GM23338 (cell line): ENCODE measurements at regions not wholly inside any gene's neighbourhood (a gene's known extent, or its start where the extent isn't known, plus 50 kb on each side); places are given as distances from the start of the nearest gene placed in this dataset.

ENCODE experiments used
- CREB1 ChIP-seq: fragments of 250-450 bp; sonication (Bioruptor Pico); IDR thresholded peaks from 2 replicates; pipeline ENCODE4 v1.5.0; 2020; ENCODE audit warnings: low read depth, mild to moderate bottlenecking, moderate library complexity
- CTCF ChIP-seq, 2 experiments: fragments of 200-600 bp in 1 of 2; sonication (generic) in 1 of 2; conservative IDR thresholded peaks; 2 replicates each; pipeline versions ENCODE4 v1.5.1 to v1.6.1; 2016 to 2017; ENCODE audit warnings: antibody characterized with exemption in 2 of 2, low read depth in 2 of 2, mild to moderate bottlenecking in 2 of 2, moderate library complexity in 1 of 2
- ETS1 ChIP-seq: IDR thresholded peaks from 2 replicates; pipeline ENCODE4 v1.6.1; 2016; ENCODE audit warnings: antibody characterized with exemption
- EZH2 ChIP-seq: fragments of 200-600 bp; sonication (generic); IDR thresholded peaks from one replicate; pipeline ENCODE4 v1.8.0; 2017; ENCODE audit warnings: antibody characterized with exemption, mild to moderate bottlenecking, low read depth; ENCODE audit not compliant: unreplicated experiment
- EZH2phosphoT487 ChIP-seq: fragments of 200-600 bp; sonication (generic); IDR thresholded peaks from one replicate; pipeline ENCODE4 v1.8.1; 2018; ENCODE audit warnings: antibody characterized with exemption; ENCODE audit not compliant: unreplicated experiment
- POLR2AphosphoS5 ChIP-seq: IDR thresholded peaks from 2 replicates; pipeline ENCODE4 v1.6.1; 2016; ENCODE audit warnings: antibody characterized with exemption, low read depth
- REST ChIP-seq: IDR thresholded peaks from one replicate; pipeline ENCODE4 v1.6.1; 2018; ENCODE audit warnings: antibody characterized with exemption; ENCODE audit not compliant: unreplicated experiment
- STAT1 ChIP-seq: IDR thresholded peaks from one replicate; pipeline ENCODE4 v1.6.1; 2016; ENCODE audit warnings: antibody characterized with exemption; ENCODE audit not compliant: unreplicated experiment

DNA sequence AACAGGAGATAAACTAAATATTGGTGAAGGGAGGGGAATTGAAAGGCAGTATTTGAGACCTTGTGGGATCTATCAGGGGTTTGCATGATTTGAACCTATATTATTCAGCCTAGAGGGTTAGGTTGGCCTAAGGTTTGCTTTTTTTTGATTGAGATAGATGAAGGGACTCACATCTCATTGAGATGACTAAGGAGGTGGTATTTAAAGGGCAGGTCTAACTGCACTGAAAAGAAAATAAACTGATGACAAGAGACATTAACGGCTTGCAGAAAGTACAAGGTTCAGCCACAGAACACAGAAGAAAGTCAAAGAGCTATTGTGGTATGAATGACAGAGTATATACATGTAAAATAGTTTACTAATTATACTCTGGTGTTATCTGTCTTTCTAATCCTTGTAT, 412.7 kb downstream of the CDH10 start:
- TF ChIP-seq POLR2AphosphoS5 (no peak), CTCF (conservative IDR thresholded peaks at IDR 0.05; ENCODE audit: low read depth in 2 of 2) (no peak), REST (no peak), EZH2phosphoT487 (no peak), EZH2 (no peak), STAT1 (no peak), ETS1 (no peak), CREB1 (no peak)
